ENCODE measurements at regions not wholly inside any gene's neighbourhood (a gene's known extent, or its start where the extent isn't known, plus 50 kb on each side); places are given as distances from the start of the nearest gene placed in this dataset.

GRCh38 chr16:86455116-86455515 lies 55.2 kb upstream of the FOXF1 start:
- no peak for TF ChIP-seq CTCF (conservative IDR thresholded peaks at IDR 0.05)
- TF ChIP-seq EZH2 (IDR thresholded peaks at IDR 0.05; ENCODE audit: low read depth), result no peak

All from PC-9 (cell line).